K562 (cell line): ENCODE measurements at regions not wholly inside any gene's neighbourhood (a gene's known extent, or its start where the extent isn't known, plus 50 kb on each side); places are given as distances from the start of the nearest gene placed in this dataset.

Experiments
- BACH1 ChIP-seq: fragments of 200-800 bp; sonication (Bioruptor generic); IDR thresholded peaks from 2 replicates; pipeline ENCODE4 v1.6.1; 2016; ENCODE audit warnings: missing genetic modification characterization, missing compliant biosample characterization
- BDP1 ChIP-seq: IDR thresholded peaks from 3 replicates; pipeline ENCODE4 v1.6.1; 2011; ENCODE audit not compliant: insufficient read length, insufficient read depth
- CTCF ChIP-seq, 3 experiments: IDR thresholded peaks in 2 of 3; conservative IDR thresholded peaks in 1 of 3; 2 replicates each; pipeline ENCODE4 v1.5.1; 2011 to 2012; ENCODE audit warnings: low read length in 3 of 3, mild to moderate bottlenecking in 3 of 3, control low read depth in 2 of 3, improper control_type of control experiment in 1 of 3, inconsistent platforms in 1 of 3, low read depth in 1 of 3, mixed read lengths in 1 of 3, moderate library complexity in 1 of 3; ENCODE audit not compliant: insufficient read depth in 2 of 3
- HES1 ChIP-seq: fragments of 450-650 bp; IDR thresholded peaks from 2 replicates; pipeline ENCODE4 v1.6.1; 2016; ENCODE audit warnings: low read depth, mild to moderate bottlenecking, moderate library complexity
- MTA1 ChIP-seq: fragments of 450-650 bp; IDR thresholded peaks from 2 replicates; pipeline ENCODE4 v1.6.1; 2017; ENCODE audit warnings: borderline replicate concordance
- PTBP1 ChIP-seq: fragments of 200-400 bp; formaldehyde crosslinking; IDR thresholded peaks from 2 replicates; pipeline ENCODE4 v1.6.1; 2017; ENCODE audit warnings: low read depth, low read length
- RNF2 ChIP-seq: sonication (generic); IDR thresholded peaks from 2 replicates; pipeline ENCODE4 v1.6.1; 2016
- RREB1 ChIP-seq: fragments of 250-450 bp; sonication (Bioruptor Pico); IDR thresholded peaks from 2 replicates; pipeline ENCODE4 v1.4.0; 2020
- TEAD4 ChIP-seq, 2 experiments: sonication (generic) in 1 of 2; formaldehyde crosslinking in 1 of 2; IDR thresholded peaks; 2 replicates each; pipeline versions ENCODE4 v1.6.1 to v1.8.0; 2012 to 2022; ENCODE audit warnings: borderline replicate concordance in 1 of 2, inconsistent platforms in 1 of 2, low read length in 1 of 2, mild to moderate bottlenecking in 1 of 2, missing genetic modification reagents in 1 of 2
- TSHZ1 ChIP-seq: fragments of 250-450 bp; sonication (Bioruptor Pico); IDR thresholded peaks from 2 replicates; pipeline ENCODE4 v1.4.0; 2020; ENCODE audit warnings: mild to moderate bottlenecking, moderate library complexity
- ZNF274 ChIP-seq: IDR thresholded peaks from 2 replicates; pipeline ENCODE4 v1.6.1; 2011; ENCODE audit warnings: low read depth, mild to moderate bottlenecking, low read length, moderate library complexity, borderline replicate concordance
- ZNF512 ChIP-seq: IDR thresholded peaks from 2 replicates; pipeline ENCODE4 v1.6.1; 2016; ENCODE audit warnings: missing genetic modification characterization, missing compliant biosample characterization

GRCh38 chr13:83470133-83470797, 412.0 kb downstream of the SLITRK1 start:
- no peak for TF ChIP-seq ZNF512 (tag)
- TF ChIP-seq MTA1: no peak
- no peak for TF ChIP-seq CTCF (IDR thresholded peaks at IDR 0.05 in 2 of 3, conservative IDR thresholded peaks at IDR 0.05 in 1 of 3; ENCODE audit: insufficient read depth in 2 of 3, low read depth in 1 of 3, low read length in 3 of 3)
- TF ChIP-seq RREB1: no peak
- TF ChIP-seq BDP1: no peak
- TF ChIP-seq RNF2: no peak
- no peak for TF ChIP-seq PTBP1
- TF ChIP-seq ZNF274: no peak
- no peak for TF ChIP-seq HES1
- TF ChIP-seq TEAD4 (IDR thresholded peaks at IDR 0.05; ENCODE audit: low read length): no peak
- TF ChIP-seq TEAD4 (CRISPR knock-in tag; IDR thresholded peaks at IDR 0.05; ENCODE audit: borderline replicate concordance): no peak
- no peak for TF ChIP-seq BACH1 (tag)
- no peak for TF ChIP-seq TSHZ1 (CRISPR knock-in tag)
